MCF 10A (cell line): ENCODE measurements at regions not wholly inside any gene's neighbourhood (a gene's known extent, or its start where the extent isn't known, plus 50 kb on each side); places are given as distances from the start of the nearest gene placed in this dataset.
A peak's percentile ranks its signal among the peaks of the same experiment; 100 is the strongest.

ENCODE experiments used
- BruUV-seq: library from RNA; stranded (reverse); fragments of 400-500 nt; replicated peaks from 2 replicates; lab custom pipeline; 2021; lab: Mats Ljungman, UMichigan
- CTCF ChIA-PET: fragments of 300-600 bp; sonication (Branson Sonifier 250); formaldehyde crosslinking; extraction: SDS; loops from one replicate; lab custom pipeline; 2021; ENCODE audit warnings: antibody characterized with exemption, inconsistent platforms; lab: Yijun Ruan, JAX
- POLR2A ChIA-PET: fragments of 300-600, 350-650 bp; sonication (Branson Sonifier 250); formaldehyde crosslinking; extraction: SDS; loops from one replicate; lab custom pipeline; 2020; ENCODE audit warnings: antibody characterized with exemption, inconsistent platforms; lab: Yijun Ruan, JAX
- DNase-seq: peaks from one replicate; pipeline ENCODE4 v3.0.0-alpha.2; 2018; ENCODE audit not compliant: unreplicated experiment
- H3K27ac Mint-ChIP-seq: one replicate; pipeline ENCODE4 v1.8.0; 2022; ENCODE audit warnings: mild to moderate bottlenecking, low read depth, mixed read lengths; ENCODE audit not compliant: unreplicated experiment
- H3K27me3 Mint-ChIP-seq: one replicate; pipeline ENCODE4 v1.8.0; 2022; ENCODE audit warnings: mixed read lengths; ENCODE audit not compliant: insufficient read depth, unreplicated experiment
- H3K36me3 Mint-ChIP-seq: one replicate; pipeline ENCODE4 v1.8.0; 2022; ENCODE audit warnings: mild to moderate bottlenecking, moderate library complexity, mixed read lengths; ENCODE audit not compliant: insufficient read depth, unreplicated experiment
- H3K4me1 Mint-ChIP-seq: one replicate; pipeline ENCODE4 v1.8.0; 2022; ENCODE audit warnings: mixed read lengths; ENCODE audit not compliant: insufficient read depth, unreplicated experiment
- H3K4me3 Mint-ChIP-seq: one replicate; pipeline ENCODE4 v1.8.0; 2022; ENCODE audit warnings: mild to moderate bottlenecking, moderate library complexity, mixed read lengths; ENCODE audit not compliant: unreplicated experiment
- H3K9me3 Mint-ChIP-seq: one replicate; pipeline ENCODE4 v1.8.0; 2022; ENCODE audit warnings: mixed read lengths; ENCODE audit not compliant: unreplicated experiment
- intact Hi-C: fragments of 100-400 bp; cut with micrococcal nuclease; formaldehyde crosslinking; loops from 2 replicates; pipeline ENCODE4 v1.14.1; 2022
- TF ChIP-seq, protein P1 (sequence below): fragments of 200-600 bp; IDR thresholded peaks from one replicate; pipeline ENCODE4 v1.8.0; 2022; ENCODE audit warnings: antibody characterized with exemption, mild to moderate bottlenecking; ENCODE audit not compliant: unreplicated experiment

DNA sequence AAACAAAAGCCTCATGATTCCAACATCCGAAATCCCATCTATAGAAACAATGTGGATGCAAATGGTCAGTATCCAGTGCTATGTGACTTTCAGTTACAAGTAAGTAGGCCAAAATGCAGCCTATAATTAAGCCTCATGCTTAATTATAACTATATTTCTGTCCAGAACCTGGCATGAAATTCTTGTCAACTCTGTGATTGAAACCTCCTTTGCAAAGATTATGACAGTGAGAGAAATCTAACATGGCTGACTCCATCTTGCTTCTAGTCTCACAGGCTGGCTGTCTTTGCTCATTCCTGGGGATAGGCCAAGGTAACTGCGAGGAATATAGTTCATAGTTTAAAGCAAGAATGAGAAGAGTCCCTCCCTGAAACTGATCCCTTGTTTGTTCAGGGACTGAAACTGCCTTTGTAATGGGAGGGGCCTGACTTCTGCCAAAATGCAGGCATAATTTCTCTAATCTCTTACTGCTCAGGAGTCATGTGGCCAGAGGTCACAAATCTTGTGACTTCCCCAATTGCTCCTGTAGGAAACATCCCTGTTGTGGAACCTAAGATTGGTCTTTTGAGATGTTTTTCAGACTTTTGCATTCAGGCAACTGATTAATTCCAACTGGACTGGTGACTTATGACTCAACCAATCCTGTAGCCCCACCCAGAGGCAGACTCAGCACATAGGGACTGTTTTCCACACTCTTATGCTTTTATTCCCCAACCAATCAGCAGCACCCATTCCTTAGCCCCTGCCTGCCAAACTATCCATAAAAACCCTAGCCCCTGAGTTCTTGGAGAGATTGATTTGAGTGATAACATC, 84.5 kb upstream of the TLK1 start:
- Mint-ChIP-seq H3K36me3 (no peaks in the 10 kb centered on the region), H3K4me3 (no peak overlapping the region), H3K27ac (no peak overlapping the region), H3K4me1 (no peaks in the 10 kb centered on the region), H3K9me3 (peaks cover 14% of the 10 kb centered on the region), H3K27me3 (no peaks in the 10 kb centered on the region)
- ChIA-PET POLR2A (interaction anchor here (1.4 kb wide), 1 partner anchor 12 kb away, joined by 3 read pairs; no protein-coding TSS in a partner anchor), CTCF (no interaction called here)
- no TSS peak for BruUV-seq
- peak; percentile 9 for DNase-seq
- intact Hi-C loops = no loop called here
- TF ChIP-seq, protein P1, sequence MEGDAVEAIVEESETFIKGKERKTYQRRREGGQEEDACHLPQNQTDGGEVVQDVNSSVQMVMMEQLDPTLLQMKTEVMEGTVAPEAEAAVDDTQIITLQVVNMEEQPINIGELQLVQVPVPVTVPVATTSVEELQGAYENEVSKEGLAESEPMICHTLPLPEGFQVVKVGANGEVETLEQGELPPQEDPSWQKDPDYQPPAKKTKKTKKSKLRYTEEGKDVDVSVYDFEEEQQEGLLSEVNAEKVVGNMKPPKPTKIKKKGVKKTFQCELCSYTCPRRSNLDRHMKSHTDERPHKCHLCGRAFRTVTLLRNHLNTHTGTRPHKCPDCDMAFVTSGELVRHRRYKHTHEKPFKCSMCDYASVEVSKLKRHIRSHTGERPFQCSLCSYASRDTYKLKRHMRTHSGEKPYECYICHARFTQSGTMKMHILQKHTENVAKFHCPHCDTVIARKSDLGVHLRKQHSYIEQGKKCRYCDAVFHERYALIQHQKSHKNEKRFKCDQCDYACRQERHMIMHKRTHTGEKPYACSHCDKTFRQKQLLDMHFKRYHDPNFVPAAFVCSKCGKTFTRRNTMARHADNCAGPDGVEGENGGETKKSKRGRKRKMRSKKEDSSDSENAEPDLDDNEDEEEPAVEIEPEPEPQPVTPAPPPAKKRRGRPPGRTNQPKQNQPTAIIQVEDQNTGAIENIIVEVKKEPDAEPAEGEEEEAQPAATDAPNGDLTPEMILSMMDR = no peak

DNA sequence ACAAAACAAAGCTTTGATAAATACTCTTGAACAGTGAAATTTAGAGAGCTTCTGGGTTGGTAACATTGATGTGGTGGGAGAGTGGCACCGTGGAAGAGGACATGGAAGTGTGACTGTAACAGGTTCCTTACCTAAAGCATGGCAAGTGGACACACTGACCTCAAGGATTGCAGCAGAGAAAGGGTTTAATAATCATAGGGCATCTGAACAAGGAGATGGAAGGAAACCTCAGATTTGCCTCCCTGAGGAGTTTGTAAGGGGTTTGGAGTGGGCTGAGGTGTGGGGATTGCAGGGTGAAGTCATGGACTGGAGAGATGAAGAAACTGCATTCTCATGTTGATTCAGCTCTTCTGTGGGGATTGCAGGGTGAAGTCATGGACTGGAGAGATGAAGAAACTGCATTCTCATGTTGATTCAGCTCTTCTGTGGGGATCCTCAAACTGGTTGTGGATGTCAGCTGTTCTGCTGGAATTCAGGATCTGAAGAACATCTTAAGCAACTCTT, 83.8 kb upstream of the TLK1 start:
- TF ChIP-seq, protein P1 = no peak
- peak; percentile 6 for DNase-seq
- Mint-ChIP-seq H3K27ac (no peak overlapping the region), H3K27me3 (no peaks in the 10 kb centered on the region), H3K36me3 (no peaks in the 10 kb centered on the region), H3K9me3 (peaks cover 14% of the 10 kb centered on the region), H3K4me3 (no peak overlapping the region), H3K4me1 (no peaks in the 10 kb centered on the region)
- no TSS peak for BruUV-seq
- POLR2A ChIA-PET = interaction anchor here (1.4 kb wide), 1 partner anchor 12 kb away, joined by 3 read pairs; no protein-coding TSS in a partner anchor
- intact Hi-C loops = no loop called here
- CTCF ChIA-PET = no interaction called here

DNA sequence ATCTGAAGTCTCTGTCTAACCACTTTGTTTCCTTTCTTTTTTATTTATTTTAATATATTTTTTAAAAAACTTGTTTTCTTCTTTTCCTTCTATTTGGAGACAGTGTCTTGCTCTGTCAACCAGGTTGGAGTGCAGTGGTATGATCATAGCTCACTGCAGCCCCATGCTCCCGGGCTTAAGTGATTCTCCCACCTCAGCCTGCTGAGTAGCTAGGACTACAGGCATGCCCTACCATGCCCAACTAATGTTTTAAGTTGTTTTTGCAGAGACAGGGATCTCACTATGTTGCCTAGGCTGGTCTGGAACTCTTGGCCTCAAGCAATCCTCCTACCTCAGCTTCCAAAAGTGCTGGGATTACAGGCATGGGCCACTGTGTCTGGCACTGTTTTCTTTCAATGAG, 81.1 kb upstream of the TLK1 start:
- no peak for DNase-seq
- H3K36me3 Mint-ChIP-seq = no peaks in the 10 kb centered on the region
- CTCF ChIA-PET = no interaction called here

DNA sequence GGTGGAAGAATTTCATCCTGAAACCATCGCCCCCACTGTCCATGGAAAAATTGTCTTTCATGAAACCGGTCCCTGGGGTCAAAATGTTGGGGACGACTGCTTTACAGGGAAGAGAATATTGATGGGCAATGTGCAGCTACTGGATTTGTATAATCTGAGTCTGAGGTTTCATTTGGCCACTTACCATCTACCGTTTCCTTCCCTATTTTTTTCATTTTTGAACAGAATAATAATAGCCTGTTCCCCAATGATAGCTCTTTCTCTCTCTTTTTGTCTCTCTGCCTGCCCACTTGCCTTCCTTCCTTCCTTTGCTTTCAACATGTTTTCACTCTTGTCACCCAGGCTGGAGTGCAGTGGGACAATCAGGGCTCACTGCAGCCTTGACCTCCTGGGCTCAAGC, 78.3 kb upstream of the TLK1 start:
- ChIA-PET CTCF (no interaction called here), POLR2A (interaction anchor here (0.7 to 0.8 kb wide), 2 partner anchors 10 to 25 kb away, joined by 4 read pairs; no protein-coding TSS in a partner anchor)
- Mint-ChIP-seq H3K9me3 (no peaks in the 10 kb centered on the region), H3K4me1 (no peaks in the 10 kb centered on the region), H3K27me3 (no peaks in the 10 kb centered on the region), H3K36me3 (no peaks in the 10 kb centered on the region), H3K4me3 (no peak overlapping the region), H3K27ac (no peak overlapping the region)
- BruUV-seq = no TSS peak
- intact Hi-C loops = no loop called here
- TF ChIP-seq, protein P1 = no peak
- DNase-seq = no peak

More for the DNA sequence above, 81.1 kb upstream of the TLK1 start:
- Mint-ChIP-seq H3K4me3 (no peak overlapping the region), H3K9me3 (peaks cover 14% of the 10 kb centered on the region), H3K27ac (no peak overlapping the region), H3K27me3 (no peaks in the 10 kb centered on the region), H3K4me1 (no peaks in the 10 kb centered on the region)
- TF ChIP-seq, protein P1 = no peak
- POLR2A ChIA-PET = interaction anchor here (0.8 kb wide), 1 partner anchor 9 kb away, joined by 3 read pairs; no protein-coding TSS in a partner anchor
- no TSS peak for BruUV-seq
- intact Hi-C loops = no loop called here
